ENCODE measurements at regions not wholly inside any gene's neighbourhood (a gene's known extent, or its start where the extent isn't known, plus 50 kb on each side); places are given as distances from the start of the nearest gene placed in this dataset.

GRCh38 chr9:31868830-31869229 is 515.6 kb upstream of the ACO1 start:
- TF ChIP-seq POLR2A (IDR thresholded peaks at IDR 0.05; ENCODE audit: low read length) (no peak), GATA1 (IDR thresholded peaks at IDR 0.05; ENCODE audit: low read depth, low read length) (no peak)

Measured in erythroblast (primary cell).